HG03025 (cell line): ENCODE measurements at regions not wholly inside any gene's neighbourhood (a gene's known extent, or its start where the extent isn't known, plus 50 kb on each side); places are given as distances from the start of the nearest gene placed in this dataset.

Source experiments
- ATAC-seq: cut with Tn5 transposase; IDR thresholded peaks from one replicate; pipeline ENCODE4 v1.9.1; 2021; ENCODE audit warnings: mild to moderate bottlenecking, moderate library complexity; ENCODE audit not compliant: unreplicated experiment, low FRiP score

- ATAC-seq: no peak
Observed at GRCh38 chr11:116537709-116538108, 235.1 kb downstream of the BUD13 start.

- no peak for ATAC-seq
Observed at GRCh38 chr11:116537121-116537520, 235.7 kb downstream of the BUD13 start.

- ATAC-seq: no peak
Observed at GRCh38 chr11:116536416-116536815, 236.4 kb downstream of the BUD13 start.

GRCh38 chr11:116535994-116536393 is 236.8 kb downstream of the BUD13 start:
- no peak for ATAC-seq

GRCh38 chr11:116535120-116535519 is 237.7 kb downstream of the BUD13 start:
- ATAC-seq: no peak

GRCh38 chr11:116534270-116534975 is 238.4 kb downstream of the BUD13 start:
- ATAC-seq: no peak

- no peak for ATAC-seq
Observed at GRCh38 chr11:116533186-116533825, 239.5 kb downstream of the BUD13 start.

GRCh38 chr11:116532066-116532465 is 240.7 kb downstream of the BUD13 start:
- ATAC-seq: no peak

- no peak for ATAC-seq
Observed at GRCh38 chr11:116530705-116531104, 242.1 kb downstream of the BUD13 start.

GRCh38 chr11:116529271-116529670 is 243.5 kb downstream of the BUD13 start:
- no peak for ATAC-seq

- ATAC-seq: no peak
Observed at GRCh38 chr11:116527180-116527991, 245.4 kb downstream of the BUD13 start.

GRCh38 chr11:116525961-116526495 is 246.8 kb downstream of the BUD13 start:
- no peak for ATAC-seq

GRCh38 chr11:116519499-116519898 is 253.3 kb downstream of the BUD13 start:
- ATAC-seq: peak; percentile 88

- ATAC-seq: no peak
Observed at GRCh38 chr11:116518141-116518540, 254.6 kb downstream of the BUD13 start.

GRCh38 chr11:116517584-116517983 is 255.2 kb downstream of the BUD13 start:
- no peak for ATAC-seq

GRCh38 chr11:116517077-116517476 is 255.7 kb downstream of the BUD13 start:
- no peak for ATAC-seq

GRCh38 chr11:116515664-116516184 is 257.1 kb downstream of the BUD13 start:
- ATAC-seq: no peak

- ATAC-seq: no peak
Observed at GRCh38 chr11:116513894-116514293, 258.9 kb downstream of the BUD13 start.

- no peak for ATAC-seq
Observed at GRCh38 chr11:116513278-116513823, 259.4 kb downstream of the BUD13 start.

- ATAC-seq: no peak
Observed at GRCh38 chr11:116512841-116513240, 259.9 kb downstream of the BUD13 start.

GRCh38 chr11:116511684-116512083 is 261.1 kb downstream of the BUD13 start:
- no peak for ATAC-seq
